ENCODE measurements at regions not wholly inside any gene's neighbourhood (a gene's known extent, or its start where the extent isn't known, plus 50 kb on each side); places are given as distances from the start of the nearest gene placed in this dataset.
A peak's percentile ranks its signal among the peaks of the same experiment; 100 is the strongest.

GRCh38 chr2:237189799-237190198, 104.1 kb downstream of the COPS8 start:
- H3K4me3 Mint-ChIP-seq = no peak overlapping the region
- no peak for TF ChIP-seq CTCF (IDR thresholded peaks at IDR 0.05)
- peaks cover 13% of the 10 kb centered on the region for H3K9me3 Mint-ChIP-seq
- peaks cover 18% of the 10 kb centered on the region for H3K4me1 Mint-ChIP-seq
- no peaks in the 10 kb centered on the region for H3K36me3 Mint-ChIP-seq (ENCODE audit: low read depth)
- H3K27me3 Mint-ChIP-seq (ENCODE audit: low read depth, poor library complexity) = no peaks in the 10 kb centered on the region
- H3K27ac Mint-ChIP-seq = no peak overlapping the region
- no peak for DNase-seq

GRCh38 chr2:237190966-237191713, 105.5 kb downstream of the COPS8 start:
- no peak for TF ChIP-seq CTCF (IDR thresholded peaks at IDR 0.05)
- H3K36me3 Mint-ChIP-seq (ENCODE audit: low read depth) = no peaks in the 10 kb centered on the region
- no peak for DNase-seq
- H3K27me3 Mint-ChIP-seq (ENCODE audit: low read depth, poor library complexity) = no peaks in the 10 kb centered on the region
- H3K4me3 Mint-ChIP-seq = no peak overlapping the region
- peaks cover 29% of the 10 kb centered on the region for H3K4me1 Mint-ChIP-seq
- no peak overlapping the region for H3K27ac Mint-ChIP-seq
- peaks cover 13% of the 10 kb centered on the region for H3K9me3 Mint-ChIP-seq

GRCh38 chr2:237191714-237192081, 106.0 kb downstream of the COPS8 start:
- no peaks in the 10 kb centered on the region for H3K36me3 Mint-ChIP-seq (ENCODE audit: low read depth)
- peak overlapping the region; percentile 75 for H3K27ac Mint-ChIP-seq
- H3K27me3 Mint-ChIP-seq (ENCODE audit: low read depth, poor library complexity) = no peaks in the 10 kb centered on the region
- peaks cover 29% of the 10 kb centered on the region for H3K4me1 Mint-ChIP-seq
- DNase-seq = peak; percentile 23
- H3K4me3 Mint-ChIP-seq = no peak overlapping the region
- peaks cover 13% of the 10 kb centered on the region for H3K9me3 Mint-ChIP-seq
- no peak for TF ChIP-seq CTCF (IDR thresholded peaks at IDR 0.05)

- H3K27ac Mint-ChIP-seq = no peak overlapping the region
- no peak overlapping the region for H3K4me3 Mint-ChIP-seq
- no peaks in the 10 kb centered on the region for H3K36me3 Mint-ChIP-seq (ENCODE audit: low read depth)
- peaks cover 7% of the 10 kb centered on the region for H3K9me3 Mint-ChIP-seq
- H3K27me3 Mint-ChIP-seq (ENCODE audit: low read depth, poor library complexity) = no peaks in the 10 kb centered on the region
- H3K4me1 Mint-ChIP-seq = peaks cover 29% of the 10 kb centered on the region
- TF ChIP-seq CTCF (IDR thresholded peaks at IDR 0.05) = no peak
- no peak for DNase-seq
Observed at GRCh38 chr2:237192881-237193280, 107.2 kb downstream of the COPS8 start.

- Mint-ChIP-seq H3K4me1 (peaks cover 29% of the 10 kb centered on the region), H3K4me3 (no peak overlapping the region), H3K36me3 (ENCODE audit: low read depth) (no peaks in the 10 kb centered on the region), H3K27ac (peak overlapping the region; percentile 20), H3K9me3 (peaks cover 7% of the 10 kb centered on the region), H3K27me3 (ENCODE audit: low read depth, poor library complexity) (no peaks in the 10 kb centered on the region)
- TF ChIP-seq CTCF (IDR thresholded peaks at IDR 0.05) = no peak
- no peak for DNase-seq
Observed at GRCh38 chr2:237193436-237193835, 107.7 kb downstream of the COPS8 start.

- H3K36me3 Mint-ChIP-seq (ENCODE audit: low read depth) = no peaks in the 10 kb centered on the region
- TF ChIP-seq CTCF (IDR thresholded peaks at IDR 0.05) = no peak
- peaks cover 7% of the 10 kb centered on the region for H3K9me3 Mint-ChIP-seq
- DNase-seq = no peak
- no peak overlapping the region for H3K27ac Mint-ChIP-seq
- H3K27me3 Mint-ChIP-seq (ENCODE audit: low read depth, poor library complexity) = no peaks in the 10 kb centered on the region
- H3K4me1 Mint-ChIP-seq = peaks cover 29% of the 10 kb centered on the region
- H3K4me3 Mint-ChIP-seq = no peak overlapping the region
Observed at GRCh38 chr2:237194081-237194480, 108.4 kb downstream of the COPS8 start.
